Keratinocyte (primary cell): ENCODE measurements at regions not wholly inside any gene's neighbourhood (a gene's known extent, or its start where the extent isn't known, plus 50 kb on each side); places are given as distances from the start of the nearest gene placed in this dataset.
A peak's percentile ranks its signal among the peaks of the same experiment; 100 is the strongest.

Experiments
- DNase-seq: peaks from one replicate; pipeline ENCODE4 v3.0.0-alpha.2; 2011; ENCODE audit warnings: low read depth, missing footprints, low spot score
- FAIRE-seq: peaks from 2 replicates; lab custom pipeline; 2011; peaks lifted over from hg19 to GRCh38; lab: Jason Lieb, UNC
- H2AFZ ChIP-seq: 2 replicates; pipeline ENCODE4 v1.6.0; 2012; ENCODE audit warnings: low read length, control low read depth, inconsistent platforms; ENCODE audit not compliant: control insufficient read depth
- H3K27ac ChIP-seq: 2 replicates; pipeline ENCODE4 v1.5.1; 2011; ENCODE audit warnings: low read length; ENCODE audit not compliant: control insufficient read depth, insufficient read depth
- H3K27me3 ChIP-seq: 3 replicates; pipeline ENCODE4 v1.6.0; 2011; ENCODE audit warnings: low read length; ENCODE audit not compliant: control insufficient read depth, insufficient read depth; ENCODE audit errors: extremely low read depth
- H3K36me3 ChIP-seq, 2 experiments: 2 replicates in 1 of 2; 3 replicates in 1 of 2; pipeline ENCODE4 v1.5.1; 2011; ENCODE audit warnings: low read length in 2 of 2, mild to moderate bottlenecking in 1 of 2; ENCODE audit not compliant: control insufficient read depth in 2 of 2, insufficient read depth in 2 of 2; ENCODE audit errors: extremely low read depth in 1 of 2
- H3K4me1 ChIP-seq: 3 replicates; pipeline ENCODE4 v1.5.1; 2011; ENCODE audit warnings: low read length; ENCODE audit not compliant: control insufficient read depth, insufficient read depth; ENCODE audit errors: extremely low read depth
- H3K4me2 ChIP-seq: 3 replicates; pipeline ENCODE4 v1.6.0; 2011; ENCODE audit warnings: low read depth, low read length; ENCODE audit not compliant: control insufficient read depth, insufficient read depth; ENCODE audit errors: extremely low read depth
- H3K4me3 ChIP-seq, 3 experiments: fragments of 200-600 bp in 1 of 3; sonication (generic) in 1 of 3; 2 replicates in 2 of 3; 3 replicates in 1 of 3; pipeline ENCODE4 v1.5.1; 2011 to 2016; ENCODE audit warnings: low read length in 3 of 3, mild to moderate bottlenecking in 3 of 3, control low read depth in 2 of 3, inconsistent platforms in 1 of 3, low read depth in 1 of 3, mixed read lengths in 1 of 3, mixed run types in 1 of 3, moderate library complexity in 1 of 3; ENCODE audit not compliant: control insufficient read depth in 2 of 3, insufficient read depth in 2 of 3; ENCODE audit errors: extremely low read depth in 1 of 3
- H3K79me2 ChIP-seq: 2 replicates; pipeline ENCODE4 v1.6.0; 2012; ENCODE audit warnings: low read length; ENCODE audit not compliant: control insufficient read depth, insufficient read depth
- H3K9ac ChIP-seq: 3 replicates; pipeline ENCODE4 v1.6.0; 2011; ENCODE audit warnings: low read length; ENCODE audit not compliant: control insufficient read depth, insufficient read depth; ENCODE audit errors: extremely low read depth
- H3K9me1 ChIP-seq: 3 replicates; pipeline ENCODE4 v1.6.0; 2011; ENCODE audit warnings: low read length; ENCODE audit not compliant: control insufficient read depth, insufficient read depth; ENCODE audit errors: extremely low read depth
- H3K9me3 ChIP-seq: 2 replicates; pipeline ENCODE4 v1.5.1; 2012; ENCODE audit warnings: low read depth, low read length; ENCODE audit not compliant: control insufficient read depth
- H4K20me1 ChIP-seq: 3 replicates; pipeline ENCODE4 v1.6.0; 2011; ENCODE audit warnings: low read length; ENCODE audit not compliant: control insufficient read depth, insufficient read depth; ENCODE audit errors: extremely low read depth
- EZH2 ChIP-seq: IDR thresholded peaks from one replicate; pipeline ENCODE4 v1.6.1; 2012; ENCODE audit warnings: inconsistent platforms, mild to moderate bottlenecking, low read length, moderate library complexity
- dilution Hi-C: fragments of 300-500 bp; cut with MboI; formaldehyde crosslinking; loops from one replicate; pipeline ENCODE4 v1.7.0; 2020; ENCODE audit warnings: low sequenced_read_pairs; ENCODE audit not compliant: extremely low pct_ligation_motif_present
- TF ChIP-seq, protein P1 (sequence below), 3 experiments: IDR thresholded peaks in 1 of 3; conservative IDR thresholded peaks in 1 of 3; optimal IDR thresholded peaks in 1 of 3; 2 replicates in 2 of 3; 3 replicates in 1 of 3; pipeline versions ENCODE3 to v1.5.1; 2011; ENCODE audit warnings: low read length in 3 of 3, mild to moderate bottlenecking in 3 of 3, moderate library complexity in 2 of 3, control low read depth in 1 of 3, inconsistent platforms in 1 of 3; ENCODE audit not compliant: insufficient read depth in 2 of 3; ENCODE audit errors: extremely low read depth in 1 of 3

DNA sequence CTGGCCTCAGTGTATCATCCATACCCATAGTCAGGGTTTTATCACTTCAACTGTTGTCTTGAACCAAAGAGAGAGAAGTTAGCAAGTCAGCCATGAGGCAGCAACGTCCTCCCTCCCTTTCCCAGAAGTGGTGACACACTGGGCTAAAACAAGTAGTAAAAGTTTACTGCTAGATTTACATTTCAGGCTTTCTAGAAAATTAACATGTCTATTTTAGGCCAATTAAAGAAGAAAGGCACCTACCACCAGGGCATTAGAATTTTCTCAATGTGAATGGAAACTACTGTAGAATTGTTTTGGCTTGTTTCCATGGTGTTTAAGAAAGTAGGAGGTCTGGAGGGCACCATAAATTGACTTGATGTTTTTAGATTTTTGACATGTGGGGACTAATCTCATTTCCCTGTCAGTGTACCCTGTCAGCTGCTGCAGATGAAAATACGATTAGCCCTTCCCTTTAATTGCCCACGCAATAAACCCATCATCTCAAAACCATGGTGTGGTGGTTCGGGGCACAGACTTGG lies 121.8 kb upstream of the ELL2 start:
- Histone ChIP-seq H3K9ac (no peak overlapping the region), H3K9me3 (no peaks in the 10 kb centered on the region), H3K27ac (no peak overlapping the region), H3K36me3 (no peaks in the 10 kb centered on the region), H4K20me1 (no peaks in the 10 kb centered on the region), H3K79me2 (no peaks in the 10 kb centered on the region), H2AFZ (peak overlapping the region; percentile 45), H3K9me1 (no peaks in the 10 kb centered on the region), H3K4me3 (no peak overlapping the region), H3K4me2 (no peak overlapping the region), H3K4me1 (peaks cover 41% of the 10 kb centered on the region), H3K27me3 (no peaks in the 10 kb centered on the region)
- dilution Hi-C loops: no loop called here
- FAIRE-seq: no peak
- DNase-seq: no peak
- no peak for TF ChIP-seq EZH2
- TF ChIP-seq, protein P1, sequence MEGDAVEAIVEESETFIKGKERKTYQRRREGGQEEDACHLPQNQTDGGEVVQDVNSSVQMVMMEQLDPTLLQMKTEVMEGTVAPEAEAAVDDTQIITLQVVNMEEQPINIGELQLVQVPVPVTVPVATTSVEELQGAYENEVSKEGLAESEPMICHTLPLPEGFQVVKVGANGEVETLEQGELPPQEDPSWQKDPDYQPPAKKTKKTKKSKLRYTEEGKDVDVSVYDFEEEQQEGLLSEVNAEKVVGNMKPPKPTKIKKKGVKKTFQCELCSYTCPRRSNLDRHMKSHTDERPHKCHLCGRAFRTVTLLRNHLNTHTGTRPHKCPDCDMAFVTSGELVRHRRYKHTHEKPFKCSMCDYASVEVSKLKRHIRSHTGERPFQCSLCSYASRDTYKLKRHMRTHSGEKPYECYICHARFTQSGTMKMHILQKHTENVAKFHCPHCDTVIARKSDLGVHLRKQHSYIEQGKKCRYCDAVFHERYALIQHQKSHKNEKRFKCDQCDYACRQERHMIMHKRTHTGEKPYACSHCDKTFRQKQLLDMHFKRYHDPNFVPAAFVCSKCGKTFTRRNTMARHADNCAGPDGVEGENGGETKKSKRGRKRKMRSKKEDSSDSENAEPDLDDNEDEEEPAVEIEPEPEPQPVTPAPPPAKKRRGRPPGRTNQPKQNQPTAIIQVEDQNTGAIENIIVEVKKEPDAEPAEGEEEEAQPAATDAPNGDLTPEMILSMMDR (optimal IDR thresholded peaks at IDR 0.05 in 1 of 3, IDR thresholded peaks at IDR 0.05 in 1 of 3, conservative IDR thresholded peaks at IDR 0.05 in 1 of 3; ENCODE audit: extremely low read depth in 1 of 3, insufficient read depth in 2 of 3, low read length in 3 of 3): no peak

DNA sequence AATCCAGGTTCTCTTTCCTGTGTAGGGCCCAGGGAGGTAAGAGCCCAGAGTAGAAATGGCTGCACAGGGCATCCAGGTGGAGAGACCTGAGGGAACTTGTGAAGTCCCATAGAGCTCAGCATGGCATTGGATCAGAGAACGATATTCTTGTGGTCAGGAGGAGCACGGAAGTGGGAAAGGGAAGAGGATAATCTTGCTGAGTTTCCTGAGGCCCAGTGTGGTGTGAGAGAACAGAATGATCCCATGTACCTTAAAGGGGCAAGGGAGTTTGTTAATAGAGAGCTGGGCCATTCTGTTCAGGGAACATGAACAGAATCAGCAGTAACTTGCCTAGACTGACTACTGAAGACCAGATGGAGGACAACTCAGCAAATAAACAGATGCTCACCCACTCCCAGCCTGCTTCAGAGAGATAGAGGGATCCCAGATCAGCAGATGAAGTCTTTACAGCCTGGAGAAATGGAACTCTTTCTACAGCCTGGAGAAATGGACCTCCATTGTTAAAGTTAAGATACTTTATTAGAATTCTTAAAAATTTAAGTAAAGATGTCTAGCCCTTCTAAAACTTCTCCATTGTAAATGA lies 119.7 kb upstream of the ELL2 start:
- FAIRE-seq (no peak), DNase-seq (no peak)
- peak overlapping the region; percentile 2 for H3K9ac ChIP-seq
- no peaks in the 10 kb centered on the region for H3K79me2 ChIP-seq
- TF ChIP-seq EZH2: no peak
- TF ChIP-seq, protein P1 (optimal IDR thresholded peaks at IDR 0.05 in 1 of 3, IDR thresholded peaks at IDR 0.05 in 1 of 3, conservative IDR thresholded peaks at IDR 0.05 in 1 of 3; ENCODE audit: extremely low read depth in 1 of 3, insufficient read depth in 2 of 3, low read length in 3 of 3): no peak
- H3K27me3 ChIP-seq: no peaks in the 10 kb centered on the region
- dilution Hi-C loops: no loop called here
- H3K9me3 ChIP-seq: no peaks in the 10 kb centered on the region
- H2AFZ ChIP-seq: peak overlapping the region; percentile 62
- H3K9me1 ChIP-seq: no peaks in the 10 kb centered on the region
- no peaks in the 10 kb centered on the region for H3K36me3 ChIP-seq
- H4K20me1 ChIP-seq: no peaks in the 10 kb centered on the region
- H3K4me1 ChIP-seq: peaks cover 51% of the 10 kb centered on the region
- H3K4me2 ChIP-seq: peak overlapping the region; percentile 18
- peak overlapping the region; percentile 97 for H3K27ac ChIP-seq
- H3K4me3 ChIP-seq: no peak overlapping the region
